ENCODE measurements at regions not wholly inside any gene's neighbourhood (a gene's known extent, or its start where the extent isn't known, plus 50 kb on each side); places are given as distances from the start of the nearest gene placed in this dataset.

- no peak for DNase-seq (ENCODE audit: low spot score)
- peaks cover 0 to 5% of the 10 kb centered on the region in 2 experiments; a peak in 2 of 5 replicates for H3K27me3 ChIP-seq (ENCODE audit: control insufficient read depth in 1 of 2, insufficient read depth in 2 of 2, low read length in 2 of 2)
- H3K9me3 ChIP-seq (ENCODE audit: low read length), result no peaks in the 10 kb centered on the region
- TF ChIP-seq ZZZ3 (CRISPR knock-in tag; IDR thresholded peaks at IDR 0.05; ENCODE audit: borderline replicate concordance), result no peak
- no peak for TF ChIP-seq SMYD3 (CRISPR knock-in tag; IDR thresholded peaks at IDR 0.05)
- no peak for TF ChIP-seq SIX1 (CRISPR knock-in tag; IDR thresholded peaks at IDR 0.05; ENCODE audit: borderline replicate concordance)
- no peak for TF ChIP-seq NFIC (IDR thresholded peaks at IDR 0.05; ENCODE audit: low read length)
- TF ChIP-seq TFDP2 (CRISPR knock-in tag; IDR thresholded peaks at IDR 0.05), result no peak
- TF ChIP-seq ZNF703 (CRISPR knock-in tag; IDR thresholded peaks at IDR 0.05; ENCODE audit: borderline replicate concordance), result no peak
- BruUV-seq (replicated peaks), result no TSS peak
- H3K9ac ChIP-seq (ENCODE audit: insufficient read depth, low read depth, low read length), result no peak overlapping the region
- H3K4me1 ChIP-seq (ENCODE audit: insufficient read depth, low read length), result no peaks in the 10 kb centered on the region
- POLR2A ChIA-PET, result no interaction called here
- no peak overlapping the region for H3K4me2 ChIP-seq (ENCODE audit: low read depth, low read length)
- no peak for ATAC-seq
- no peaks in the 10 kb centered on the region for H3K79me2 ChIP-seq (ENCODE audit: insufficient read depth, low read length)
- intact Hi-C loops (cut with micrococcal nuclease; ENCODE audit: unreplicated experiment), result no loop called here
- H3K36me3 ChIP-seq (replicated peaks in 1 of 2; ENCODE audit: control insufficient read depth in 1 of 2, insufficient read depth in 2 of 2, low read length in 2 of 2), result no peaks in the 10 kb centered on the region
- FAIRE-seq, result no peak
- H3K4me3 ChIP-seq (replicated peaks in 1 of 3; ENCODE audit: insufficient read depth in 1 of 3, low read depth in 2 of 3, low read length in 3 of 3), result no peak overlapping the region
- H3K27ac ChIP-seq (ENCODE audit: extremely low read length, insufficient read depth, low read length), result no peak overlapping the region
- WGBS (ENCODE audit: low lambda C conversion rate), result 6% methylated on average over 9 of the region's 9 CpGs
- CTCF ChIA-PET (ENCODE audit: low intra/inter-chr PET ratio, low total read pairs), result no interaction called here
- H2AFZ ChIP-seq (ENCODE audit: low read length), result no peak overlapping the region
- no peaks in the 10 kb centered on the region for H4K20me1 ChIP-seq (ENCODE audit: insufficient read depth, low read length)
- in situ Hi-C loops (cut with HindIII; ENCODE audit: extremely low pct_ligation_motif_present, low pct_unique_long_range_greater_than_20kb), result no loop called here
These were observed 225.3 kb upstream of the PRSS1 start for GRCh38 chr7:142523821-142524460.

- DNase-seq (ENCODE audit: low spot score) (no peak), FAIRE-seq (no peak), ATAC-seq (no peak)
- Histone ChIP-seq H3K9ac (ENCODE audit: insufficient read depth, low read depth, low read length) (no peak overlapping the region), H3K27me3 (ENCODE audit: control insufficient read depth in 1 of 2, insufficient read depth in 2 of 2, low read length in 2 of 2) (no peaks in the 10 kb centered on the region), H3K4me3 (replicated peaks in 1 of 3; ENCODE audit: insufficient read depth in 1 of 3, low read depth in 2 of 3, low read length in 3 of 3) (no peak overlapping the region), H3K36me3 (replicated peaks in 1 of 2; ENCODE audit: control insufficient read depth in 1 of 2, insufficient read depth in 2 of 2, low read length in 2 of 2) (no peaks in the 10 kb centered on the region), H3K79me2 (ENCODE audit: insufficient read depth, low read length) (no peaks in the 10 kb centered on the region), H3K4me1 (ENCODE audit: insufficient read depth, low read length) (no peaks in the 10 kb centered on the region), H2AFZ (ENCODE audit: low read length) (no peak overlapping the region), H3K9me3 (ENCODE audit: low read length) (no peaks in the 10 kb centered on the region), H4K20me1 (ENCODE audit: insufficient read depth, low read length) (no peaks in the 10 kb centered on the region), H3K27ac (ENCODE audit: extremely low read length, insufficient read depth, low read length) (no peak overlapping the region), H3K4me2 (ENCODE audit: low read depth, low read length) (no peak overlapping the region)
- BruUV-seq (replicated peaks), result no TSS peak
- WGBS (ENCODE audit: low lambda C conversion rate), result 0% methylated on average over 1 of the region's 1 CpG
- POLR2A ChIA-PET, result no interaction called here
- in situ Hi-C loops (cut with HindIII; ENCODE audit: extremely low pct_ligation_motif_present, low pct_unique_long_range_greater_than_20kb) (no loop called here), intact Hi-C loops (cut with micrococcal nuclease; ENCODE audit: unreplicated experiment) (no loop called here)
- CTCF ChIA-PET (ENCODE audit: low intra/inter-chr PET ratio, low total read pairs), result no interaction called here
- TF ChIP-seq THYN1 (CRISPR knock-in tag; IDR thresholded peaks at IDR 0.05; ENCODE audit: borderline replicate concordance, low read depth) (no peak), KLF16 (CRISPR knock-in tag; IDR thresholded peaks at IDR 0.05) (no peak), FIP1L1 (IDR thresholded peaks at IDR 0.05; ENCODE audit: borderline replicate concordance, insufficient read depth, low read depth, low read length) (no peak), PCBP2 (optimal IDR thresholded peaks at IDR 0.05; ENCODE audit: low read depth, low read length, poor library complexity, severe bottlenecking) (no peak), ZNF563 (CRISPR knock-in tag; IDR thresholded peaks at IDR 0.05) (no peak), SRSF9 (IDR thresholded peaks at IDR 0.05; ENCODE audit: borderline replicate concordance, insufficient read depth, low read depth, low read length, poor library complexity, severe bottlenecking) (no peak), MXD3 (CRISPR knock-in tag; IDR thresholded peaks at IDR 0.05) (no peak), DR1 (CRISPR knock-in tag; IDR thresholded peaks at IDR 0.05) (no peak), SYNCRIP (IDR thresholded peaks at IDR 0.05; ENCODE audit: insufficient read depth, low read depth, low read length) (no peak), TCF12 (IDR thresholded peaks at IDR 0.05) (no peak), TCF12 (CRISPR knock-in tag; IDR thresholded peaks at IDR 0.05) (no peak), NFE2L2 (IDR thresholded peaks at IDR 0.05; ENCODE audit: low read length) (no peak), HHEX (CRISPR knock-in tag; IDR thresholded peaks at IDR 0.05) (no peak), ETV6 (CRISPR knock-in tag; conservative IDR thresholded peaks at IDR 0.05) (no peak)
These were observed 226.5 kb upstream of the PRSS1 start for GRCh38 chr7:142522735-142523134.
